Adipocyte (in vitro differentiated cells): ENCODE measurements at regions not wholly inside any gene's neighbourhood (a gene's known extent, or its start where the extent isn't known, plus 50 kb on each side); places are given as distances from the start of the nearest gene placed in this dataset.

ENCODE experiments used
- DNase-seq: peaks from one replicate; pipeline ENCODE4 v3.0.0-alpha.2; 2015; ENCODE audit warnings: low read depth
- H3K27me3 ChIP-seq: replicated peaks from 2 replicates; pipeline ENCODE4 v1.7.0; 2013; ENCODE audit warnings: mild to moderate bottlenecking, low read length, moderate library complexity; ENCODE audit not compliant: control insufficient read depth, insufficient read depth
- H3K36me3 ChIP-seq: 2 replicates; pipeline ENCODE4 v1.7.0; 2013; ENCODE audit warnings: low read length, mild to moderate bottlenecking, moderate library complexity; ENCODE audit not compliant: control insufficient read depth, insufficient read depth, severe bottlenecking
- H3K4me1 ChIP-seq: 2 replicates; pipeline ENCODE4 v1.7.0; 2013; ENCODE audit warnings: mild to moderate bottlenecking, low read length, moderate library complexity; ENCODE audit not compliant: control insufficient read depth, insufficient read depth
- H3K4me3 ChIP-seq: 2 replicates; pipeline ENCODE4 v1.7.0; 2013; ENCODE audit warnings: mild to moderate bottlenecking, low read length, moderate library complexity
- H3K9ac ChIP-seq: 2 replicates; pipeline ENCODE4 v1.7.0; 2013; ENCODE audit warnings: mild to moderate bottlenecking, low read length, moderate library complexity
- H3K9me3 ChIP-seq: 2 replicates; pipeline ENCODE4 v1.7.0; 2013; ENCODE audit warnings: mild to moderate bottlenecking, low read length, moderate library complexity; ENCODE audit not compliant: control insufficient read depth

GRCh38 chr3:176661432-176661964 is 535.8 kb downstream of the TBL1XR1 start:
- Histone ChIP-seq H3K36me3 (no peaks in the 10 kb centered on the region), H3K27me3 (no peaks in the 10 kb centered on the region), H3K9me3 (no peaks in the 10 kb centered on the region), H3K4me3 (no peak overlapping the region), H3K4me1 (no peaks in the 10 kb centered on the region), H3K9ac (no peak overlapping the region)
- no peak for DNase-seq

GRCh38 chr3:176655404-176656094 is 541.7 kb downstream of the TBL1XR1 start:
- Histone ChIP-seq H3K36me3 (no peaks in the 10 kb centered on the region), H3K9me3 (no peaks in the 10 kb centered on the region), H3K4me1 (peaks cover 2% of the 10 kb centered on the region), H3K4me3 (no peak overlapping the region), H3K9ac (no peak overlapping the region), H3K27me3 (no peaks in the 10 kb centered on the region)
- DNase-seq = no peak

- Histone ChIP-seq H3K36me3 (no peaks in the 10 kb centered on the region), H3K4me1 (peaks cover 3% of the 10 kb centered on the region), H3K9ac (no peak overlapping the region), H3K4me3 (no peak overlapping the region), H3K27me3 (no peaks in the 10 kb centered on the region), H3K9me3 (no peaks in the 10 kb centered on the region)
- DNase-seq = peak; percentile 1
These were observed 545.7 kb downstream of the TBL1XR1 start for GRCh38 chr3:176651622-176652021.

GRCh38 chr3:176650478-176650877 is 546.8 kb downstream of the TBL1XR1 start:
- Histone ChIP-seq H3K9ac (no peak overlapping the region), H3K4me1 (peaks cover 3% of the 10 kb centered on the region), H3K9me3 (no peaks in the 10 kb centered on the region), H3K36me3 (no peaks in the 10 kb centered on the region), H3K4me3 (no peak overlapping the region), H3K27me3 (no peaks in the 10 kb centered on the region)
- DNase-seq = peak; percentile 11

- H3K9me3 ChIP-seq = no peaks in the 10 kb centered on the region
- peaks cover 3% of the 10 kb centered on the region for H3K4me1 ChIP-seq
- H3K9ac ChIP-seq = no peak overlapping the region
- H3K4me3 ChIP-seq = no peak overlapping the region
- DNase-seq = no peak
- no peaks in the 10 kb centered on the region for H3K36me3 ChIP-seq
- H3K27me3 ChIP-seq = no peaks in the 10 kb centered on the region
These were observed 549.3 kb downstream of the TBL1XR1 start for GRCh38 chr3:176647987-176648386.

GRCh38 chr3:176633511-176633910 is 563.8 kb downstream of the TBL1XR1 start:
- no peak for DNase-seq
- Histone ChIP-seq H3K9ac (no peak overlapping the region), H3K4me1 (peaks cover 10% of the 10 kb centered on the region), H3K4me3 (no peak overlapping the region), H3K36me3 (no peaks in the 10 kb centered on the region), H3K9me3 (no peaks in the 10 kb centered on the region), H3K27me3 (no peaks in the 10 kb centered on the region)

- H3K4me1 ChIP-seq = peaks cover 10% of the 10 kb centered on the region
- DNase-seq = no peak
- H3K9me3 ChIP-seq = no peaks in the 10 kb centered on the region
- H3K36me3 ChIP-seq = no peaks in the 10 kb centered on the region
- H3K4me3 ChIP-seq = no peak overlapping the region
- no peak overlapping the region for H3K9ac ChIP-seq
- no peaks in the 10 kb centered on the region for H3K27me3 ChIP-seq
These were observed 564.4 kb downstream of the TBL1XR1 start for GRCh38 chr3:176632925-176633324.

GRCh38 chr3:176631165-176631564 is 566.1 kb downstream of the TBL1XR1 start:
- Histone ChIP-seq H3K9me3 (no peaks in the 10 kb centered on the region), H3K9ac (no peak overlapping the region), H3K4me3 (no peak overlapping the region), H3K36me3 (no peaks in the 10 kb centered on the region), H3K27me3 (no peaks in the 10 kb centered on the region), H3K4me1 (peaks cover 10% of the 10 kb centered on the region)
- no peak for DNase-seq

- H3K9ac ChIP-seq = no peak overlapping the region
- peaks cover 10% of the 10 kb centered on the region for H3K4me1 ChIP-seq
- no peaks in the 10 kb centered on the region for H3K9me3 ChIP-seq
- DNase-seq = no peak
- H3K4me3 ChIP-seq = no peak overlapping the region
- H3K36me3 ChIP-seq = no peaks in the 10 kb centered on the region
- no peaks in the 10 kb centered on the region for H3K27me3 ChIP-seq
These were observed 569.1 kb downstream of the TBL1XR1 start for GRCh38 chr3:176628101-176628639.

GRCh38 chr3:176623468-176624150 is 573.7 kb downstream of the TBL1XR1 start:
- Histone ChIP-seq H3K4me1 (no peaks in the 10 kb centered on the region), H3K4me3 (no peak overlapping the region), H3K9me3 (no peaks in the 10 kb centered on the region), H3K27me3 (no peaks in the 10 kb centered on the region), H3K36me3 (no peaks in the 10 kb centered on the region), H3K9ac (no peak overlapping the region)
- DNase-seq = no peak

GRCh38 chr3:176619833-176620232 is 577.4 kb downstream of the TBL1XR1 start:
- Histone ChIP-seq H3K4me3 (no peak overlapping the region), H3K36me3 (no peaks in the 10 kb centered on the region), H3K27me3 (no peaks in the 10 kb centered on the region), H3K9me3 (no peaks in the 10 kb centered on the region), H3K9ac (no peak overlapping the region), H3K4me1 (no peaks in the 10 kb centered on the region)
- no peak for DNase-seq
